HL-60 (cell line): ENCODE measurements at regions not wholly inside any gene's neighbourhood (a gene's known extent, or its start where the extent isn't known, plus 50 kb on each side); places are given as distances from the start of the nearest gene placed in this dataset.

Experiments
- POLR2AphosphoS5 ChIP-seq: IDR thresholded peaks from 2 replicates; pipeline ENCODE4 v1.6.1; 2012; ENCODE audit warnings: low read depth
- REST ChIP-seq: IDR thresholded peaks from 2 replicates; pipeline ENCODE4 v1.6.1; 2012; ENCODE audit warnings: low read depth; ENCODE audit not compliant: insufficient replicate concordance

GRCh38 chr10:83937161-83937560, 202.1 kb upstream of the GHITM start:
- TF ChIP-seq POLR2AphosphoS5 (no peak), REST (no peak)
